Central memory CD8-positive, alpha-beta T cell (primary cell): ENCODE measurements at regions not wholly inside any gene's neighbourhood (a gene's known extent, or its start where the extent isn't known, plus 50 kb on each side); places are given as distances from the start of the nearest gene placed in this dataset.
"Not testable (repeated sequence)": the region's sequence is repeated elsewhere in the genome, so short reads cannot be mapped to it uniquely, and the experiment has no call there.

ENCODE experiments used
- ATAC-seq: fragments of 150-1000 bp; cut with Tn5 transposase; replicated peaks from 2 replicates; pipeline ENCODE4 v1.10.0; 2022; ENCODE audit warnings: mild to moderate bottlenecking, moderate FRiP score, moderate number of reproducible peaks; ENCODE audit not compliant: poor library complexity, severe bottlenecking; ENCODE audit errors: extremely low read depth
- DNase-seq, 2 donors: peaks; one replicate each; pipeline ENCODE4 v3.0.0; 2021; ENCODE audit warnings: low spot score in 2 of 2
- H3K27ac Mint-ChIP-seq: one replicate; pipeline ENCODE4 v1.8.0; 2022; ENCODE audit warnings: low read depth, mild to moderate bottlenecking, moderate library complexity, mixed read lengths
- H3K27me3 Mint-ChIP-seq: one replicate; pipeline ENCODE4 v1.8.0; 2022; ENCODE audit warnings: mixed read lengths
- H3K36me3 Mint-ChIP-seq: one replicate; pipeline ENCODE4 v1.8.0; 2022; ENCODE audit warnings: mild to moderate bottlenecking, moderate library complexity, mixed read lengths; ENCODE audit not compliant: insufficient read depth
- H3K4me1 Mint-ChIP-seq: one replicate; pipeline ENCODE4 v1.8.0; 2022; ENCODE audit warnings: mixed read lengths
- H3K4me3 Mint-ChIP-seq: one replicate; pipeline ENCODE4 v1.8.0; 2022; ENCODE audit warnings: mild to moderate bottlenecking, moderate library complexity, mixed read lengths
- H3K9me3 Mint-ChIP-seq: one replicate; pipeline ENCODE4 v1.8.0; 2022; ENCODE audit warnings: mixed read lengths

GRCh38 chr5:35561396-35561795 is 56.3 kb upstream of the SPEF2 start:
- H3K4me1 Mint-ChIP-seq, result no peaks in the 10 kb centered on the region
- no peak overlapping the region for H3K27ac Mint-ChIP-seq
- DNase-seq (no peak), ATAC-seq (no peak)
- H3K9me3 Mint-ChIP-seq, result peaks cover 25% of the 10 kb centered on the region
- H3K36me3 Mint-ChIP-seq, result no peaks in the 10 kb centered on the region
- H3K27me3 Mint-ChIP-seq, result peaks cover 17% of the 10 kb centered on the region
- H3K4me3 Mint-ChIP-seq, result no peak overlapping the region

- DNase-seq (no peak), ATAC-seq (no peak)
- no peak overlapping the region for H3K4me3 Mint-ChIP-seq
- H3K4me1 Mint-ChIP-seq, result no peaks in the 10 kb centered on the region
- H3K36me3 Mint-ChIP-seq, result no peaks in the 10 kb centered on the region
- H3K27me3 Mint-ChIP-seq, result peaks cover 19% of the 10 kb centered on the region
- no peak overlapping the region for H3K27ac Mint-ChIP-seq
- peaks cover 27% of the 10 kb centered on the region for H3K9me3 Mint-ChIP-seq
Measured at GRCh38 chr5:35557748-35558147, 59.9 kb upstream of the SPEF2 start.

GRCh38 chr5:35557199-35557598 is 60.5 kb upstream of the SPEF2 start:
- H3K4me3 Mint-ChIP-seq, result no peak overlapping the region
- H3K4me1 Mint-ChIP-seq, result no peaks in the 10 kb centered on the region
- ATAC-seq (no peak), DNase-seq (no peak)
- no peak overlapping the region for H3K27ac Mint-ChIP-seq
- H3K9me3 Mint-ChIP-seq, result peaks cover 27% of the 10 kb centered on the region
- H3K27me3 Mint-ChIP-seq, result peaks cover 24% of the 10 kb centered on the region
- no peaks in the 10 kb centered on the region for H3K36me3 Mint-ChIP-seq

- Mint-ChIP-seq H3K9me3 (peaks cover 21% of the 10 kb centered on the region), H3K4me1 (no peaks in the 10 kb centered on the region), H3K36me3 (no peaks in the 10 kb centered on the region), H3K27me3 (peaks cover 25% of the 10 kb centered on the region), H3K27ac (no peak overlapping the region), H3K4me3 (no peak overlapping the region)
- ATAC-seq (no peak), DNase-seq (no peak)
Measured at GRCh38 chr5:35554016-35554415, 63.6 kb upstream of the SPEF2 start.

- peaks cover 36% of the 10 kb centered on the region for H3K27me3 Mint-ChIP-seq
- no peak overlapping the region for H3K4me3 Mint-ChIP-seq
- H3K9me3 Mint-ChIP-seq, result peaks cover 5% of the 10 kb centered on the region
- peaks cover 6% of the 10 kb centered on the region for H3K4me1 Mint-ChIP-seq
- ATAC-seq, result no peak
- DNase-seq, result no peak
- no peak overlapping the region for H3K27ac Mint-ChIP-seq
- no peaks in the 10 kb centered on the region for H3K36me3 Mint-ChIP-seq
Measured at GRCh38 chr5:35545190-35545589, 72.5 kb upstream of the SPEF2 start.

GRCh38 chr5:35543408-35543807 is 74.3 kb upstream of the SPEF2 start:
- Mint-ChIP-seq H3K4me1 (peaks cover 6% of the 10 kb centered on the region), H3K27me3 (peaks cover 46% of the 10 kb centered on the region), H3K36me3 (no peaks in the 10 kb centered on the region), H3K27ac (no peak overlapping the region), H3K9me3 (peaks cover 5% of the 10 kb centered on the region), H3K4me3 (no peak overlapping the region)
- DNase-seq (no peak), ATAC-seq (no peak)

- DNase-seq (no peak), ATAC-seq (no peak)
- H3K27ac Mint-ChIP-seq, result no peak overlapping the region
- no peak overlapping the region for H3K4me3 Mint-ChIP-seq
- no peaks in the 10 kb centered on the region for H3K36me3 Mint-ChIP-seq
- peaks cover 44% of the 10 kb centered on the region for H3K27me3 Mint-ChIP-seq
- peaks cover 5% of the 10 kb centered on the region for H3K9me3 Mint-ChIP-seq
- H3K4me1 Mint-ChIP-seq, result no peaks in the 10 kb centered on the region
Measured at GRCh38 chr5:35540002-35540401, 77.7 kb upstream of the SPEF2 start.

- no peak for ATAC-seq
- Mint-ChIP-seq H3K36me3 (no peaks in the 10 kb centered on the region), H3K4me3 (no peak overlapping the region), H3K4me1 (no peaks in the 10 kb centered on the region), H3K27ac (no peak overlapping the region), H3K27me3 (peaks cover 35% of the 10 kb centered on the region), H3K9me3 (peaks cover 5% of the 10 kb centered on the region)
- DNase-seq, result no peak
Measured at GRCh38 chr5:35538198-35538931, 79.3 kb upstream of the SPEF2 start.

GRCh38 chr5:35533156-35533555 is 84.5 kb upstream of the SPEF2 start:
- no peak for DNase-seq
- Mint-ChIP-seq H3K36me3 (peaks cover 2% of the 10 kb centered on the region), H3K27me3 (peaks cover 24% of the 10 kb centered on the region), H3K27ac (no peak overlapping the region), H3K4me3 (no peak overlapping the region), H3K9me3 (no peaks in the 10 kb centered on the region), H3K4me1 (no peaks in the 10 kb centered on the region)
- no peak for ATAC-seq

- H3K27ac Mint-ChIP-seq, ATAC-seq, H3K4me3 Mint-ChIP-seq, H3K9me3 Mint-ChIP-seq, H3K4me1 Mint-ChIP-seq, H3K36me3 Mint-ChIP-seq, DNase-seq: not testable (repeated sequence)
- peaks cover 25% of the 10 kb centered on the region for H3K27me3 Mint-ChIP-seq
Measured at GRCh38 chr5:35531553-35531952, 86.1 kb upstream of the SPEF2 start.

GRCh38 chr5:35518104-35518503 is 99.6 kb upstream of the SPEF2 start:
- Mint-ChIP-seq H3K4me3 (no peak overlapping the region), H3K27me3 (peaks cover 43% of the 10 kb centered on the region), H3K27ac (no peak overlapping the region), H3K36me3 (no peaks in the 10 kb centered on the region), H3K9me3 (no peaks in the 10 kb centered on the region), H3K4me1 (no peaks in the 10 kb centered on the region)
- ATAC-seq (no peak), DNase-seq (no peak)

- DNase-seq, result no peak
- Mint-ChIP-seq H3K27me3 (peaks cover 35% of the 10 kb centered on the region), H3K36me3 (no peaks in the 10 kb centered on the region), H3K4me3 (no peak overlapping the region), H3K4me1 (no peaks in the 10 kb centered on the region), H3K9me3 (no peaks in the 10 kb centered on the region), H3K27ac (no peak overlapping the region)
- no peak for ATAC-seq
Measured at GRCh38 chr5:35516271-35516670, 101.4 kb upstream of the SPEF2 start.

- no peak overlapping the region for H3K4me3 Mint-ChIP-seq
Measured at GRCh38 chr5:35513612-35514011, 104.1 kb upstream of the SPEF2 start.

More at GRCh38 chr5:35513612-35514011, 104.1 kb upstream of the SPEF2 start:
- DNase-seq, result no peak
- no peak for ATAC-seq
- H3K27me3 Mint-ChIP-seq, result peaks cover 31% of the 10 kb centered on the region
- H3K9me3 Mint-ChIP-seq, result no peaks in the 10 kb centered on the region
- no peaks in the 10 kb centered on the region for H3K36me3 Mint-ChIP-seq
- no peaks in the 10 kb centered on the region for H3K4me1 Mint-ChIP-seq
- no peak overlapping the region for H3K27ac Mint-ChIP-seq
